ENCODE measurements at regions not wholly inside any gene's neighbourhood (a gene's known extent, or its start where the extent isn't known, plus 50 kb on each side); places are given as distances from the start of the nearest gene placed in this dataset.
"Not testable (repeated sequence)": the region's sequence is repeated elsewhere in the genome, so short reads cannot be mapped to it uniquely, and the experiment has no call there.

- Mint-ChIP-seq H3K4me1 (ENCODE audit: low read depth) (no peaks in the 10 kb centered on the region), H3K4me3 (no peak overlapping the region), H3K36me3 (ENCODE audit: low read depth) (no peaks in the 10 kb centered on the region), H3K27me3 (no peaks in the 10 kb centered on the region), H3K27ac (no peak overlapping the region), H3K9me3 (no peaks in the 10 kb centered on the region)
Measured at GRCh38 chr9:78989031-78989658, 582.6 kb upstream of the TLE4 start.

GRCh38 chr9:78994471-78994870 lies 577.3 kb upstream of the TLE4 start:
- Mint-ChIP-seq H3K4me3 (no peak overlapping the region), H3K4me1 (ENCODE audit: low read depth) (no peaks in the 10 kb centered on the region), H3K36me3 (ENCODE audit: low read depth) (no peaks in the 10 kb centered on the region)

DNA sequence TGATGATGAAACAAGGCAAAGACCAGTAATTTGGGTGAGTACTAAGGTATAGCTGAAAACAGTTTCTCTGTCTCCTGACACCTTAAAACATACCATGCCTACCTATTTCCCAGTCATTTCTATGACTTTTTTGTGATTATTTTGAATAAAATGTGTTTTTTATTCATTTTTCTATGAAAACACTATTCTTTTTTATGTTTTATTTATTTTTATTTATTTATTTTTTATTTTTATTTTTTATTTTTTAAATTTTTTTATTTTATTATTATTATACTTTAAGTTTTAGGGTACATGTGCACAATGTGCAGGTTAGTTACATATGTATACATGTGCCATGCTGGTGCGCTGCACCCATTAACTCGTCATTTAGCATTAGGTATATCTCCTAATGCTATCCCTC lies 576.8 kb upstream of the TLE4 start:
- not testable (repeated sequence) for H3K27me3 Mint-ChIP-seq; H3K9me3 Mint-ChIP-seq; H3K27ac Mint-ChIP-seq; H3K4me1 Mint-ChIP-seq (ENCODE audit: low read depth); H3K36me3 Mint-ChIP-seq (ENCODE audit: low read depth); H3K4me3 Mint-ChIP-seq

More at GRCh38 chr9:78994471-78994870, 577.3 kb upstream of the TLE4 start:
- no peaks in the 10 kb centered on the region for H3K9me3 Mint-ChIP-seq
- H3K27ac Mint-ChIP-seq = no peak overlapping the region
- H3K27me3 Mint-ChIP-seq = no peaks in the 10 kb centered on the region

- H3K27ac Mint-ChIP-seq = no peak overlapping the region
- no peaks in the 10 kb centered on the region for H3K27me3 Mint-ChIP-seq
- no peaks in the 10 kb centered on the region for H3K4me1 Mint-ChIP-seq (ENCODE audit: low read depth)
- H3K4me3 Mint-ChIP-seq = no peak overlapping the region
- no peaks in the 10 kb centered on the region for H3K9me3 Mint-ChIP-seq
- no peaks in the 10 kb centered on the region for H3K36me3 Mint-ChIP-seq (ENCODE audit: low read depth)
Measured at GRCh38 chr9:78997296-78997695, 574.5 kb upstream of the TLE4 start.

DNA sequence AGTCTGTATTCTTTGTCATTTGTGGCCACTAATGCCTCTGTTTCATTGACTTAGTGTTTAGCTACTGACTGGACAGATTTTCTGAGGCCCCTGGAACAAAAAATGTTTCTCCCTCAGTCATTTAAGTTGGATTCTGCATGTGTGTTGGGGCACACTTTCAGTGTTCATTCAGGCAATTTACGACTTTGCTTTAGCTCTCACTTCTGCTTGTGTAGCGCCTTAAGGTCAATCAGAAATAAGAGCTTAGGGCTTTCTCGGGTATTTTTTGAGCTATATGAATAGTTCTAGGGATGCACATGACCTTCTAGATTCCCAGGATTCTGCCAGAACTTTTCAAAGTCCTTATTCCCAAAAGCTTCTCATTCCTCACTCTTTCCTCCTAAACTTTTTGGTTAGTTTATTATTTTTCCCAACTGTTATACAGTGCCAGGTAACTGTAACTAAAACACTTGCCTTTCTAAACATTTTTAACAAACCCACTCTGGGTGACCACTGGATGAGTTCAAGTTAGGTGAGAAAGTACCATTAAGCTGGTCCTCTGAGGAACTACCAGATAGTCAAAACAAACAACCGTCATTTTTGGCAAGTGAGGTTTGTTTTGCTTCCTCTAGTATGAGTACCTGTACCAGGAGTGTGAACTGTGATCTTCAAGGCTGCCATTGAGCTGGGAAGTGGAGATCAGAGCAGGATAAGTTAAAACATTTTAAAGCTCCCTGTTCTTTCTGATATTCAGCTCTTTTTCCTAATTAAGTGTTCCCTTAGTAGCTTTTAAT lies 571.3 kb upstream of the TLE4 start:
- Mint-ChIP-seq H3K36me3 (ENCODE audit: low read depth) (no peaks in the 10 kb centered on the region), H3K4me1 (ENCODE audit: low read depth) (no peaks in the 10 kb centered on the region), H3K27me3 (peaks cover 3% of the 10 kb centered on the region), H3K4me3 (no peak overlapping the region), H3K27ac (no peak overlapping the region), H3K9me3 (no peaks in the 10 kb centered on the region)

DNA sequence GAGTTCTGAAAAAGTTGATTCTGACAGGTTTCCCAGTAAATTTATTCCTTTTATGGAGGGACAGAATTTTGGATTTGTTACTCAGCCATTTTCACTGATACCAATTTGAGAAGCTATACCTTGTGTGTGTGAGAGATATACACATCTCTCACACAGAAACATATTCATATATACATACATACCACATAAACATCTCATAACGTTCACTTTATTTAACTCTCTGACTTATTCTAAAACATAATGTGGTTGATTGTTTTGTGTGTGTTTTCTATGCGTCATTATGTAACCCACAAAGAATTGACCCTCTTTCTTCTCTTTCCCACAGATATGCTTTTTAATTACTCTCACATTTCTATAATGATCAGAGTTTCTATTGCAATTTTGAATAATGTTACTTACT lies 570.8 kb upstream of the TLE4 start:
- no peak overlapping the region for H3K27ac Mint-ChIP-seq
- peaks cover 3% of the 10 kb centered on the region for H3K27me3 Mint-ChIP-seq
- H3K4me1 Mint-ChIP-seq (ENCODE audit: low read depth) = no peaks in the 10 kb centered on the region
- H3K9me3 Mint-ChIP-seq = no peaks in the 10 kb centered on the region
- no peak overlapping the region for H3K4me3 Mint-ChIP-seq
- H3K36me3 Mint-ChIP-seq (ENCODE audit: low read depth) = no peaks in the 10 kb centered on the region

GRCh38 chr9:79003514-79003913 lies 568.3 kb upstream of the TLE4 start:
- no peak overlapping the region for H3K4me3 Mint-ChIP-seq
- no peak overlapping the region for H3K27ac Mint-ChIP-seq
- no peaks in the 10 kb centered on the region for H3K9me3 Mint-ChIP-seq
- H3K4me1 Mint-ChIP-seq (ENCODE audit: low read depth) = no peaks in the 10 kb centered on the region
- H3K27me3 Mint-ChIP-seq = peaks cover 3% of the 10 kb centered on the region
- H3K36me3 Mint-ChIP-seq (ENCODE audit: low read depth) = no peaks in the 10 kb centered on the region

GRCh38 chr9:79004032-79004431 lies 567.7 kb upstream of the TLE4 start:
- no peak overlapping the region for H3K27ac Mint-ChIP-seq
- peaks cover 3% of the 10 kb centered on the region for H3K27me3 Mint-ChIP-seq
- H3K9me3 Mint-ChIP-seq = no peaks in the 10 kb centered on the region
- H3K36me3 Mint-ChIP-seq (ENCODE audit: low read depth) = no peaks in the 10 kb centered on the region
- no peaks in the 10 kb centered on the region for H3K4me1 Mint-ChIP-seq (ENCODE audit: low read depth)
- H3K4me3 Mint-ChIP-seq = no peak overlapping the region

GRCh38 chr9:79006546-79006945 lies 565.2 kb upstream of the TLE4 start:
- Mint-ChIP-seq H3K27ac (no peak overlapping the region), H3K4me1 (ENCODE audit: low read depth) (no peaks in the 10 kb centered on the region), H3K27me3 (peaks cover 3% of the 10 kb centered on the region), H3K36me3 (ENCODE audit: low read depth) (no peaks in the 10 kb centered on the region), H3K4me3 (no peak overlapping the region), H3K9me3 (no peaks in the 10 kb centered on the region)

GRCh38 chr9:79007701-79008483 lies 563.9 kb upstream of the TLE4 start:
- Mint-ChIP-seq H3K27me3 (peaks cover 3% of the 10 kb centered on the region), H3K4me3 (no peak overlapping the region), H3K36me3 (ENCODE audit: low read depth) (no peaks in the 10 kb centered on the region), H3K4me1 (ENCODE audit: low read depth) (no peaks in the 10 kb centered on the region), H3K27ac (no peak overlapping the region), H3K9me3 (no peaks in the 10 kb centered on the region)

DNA sequence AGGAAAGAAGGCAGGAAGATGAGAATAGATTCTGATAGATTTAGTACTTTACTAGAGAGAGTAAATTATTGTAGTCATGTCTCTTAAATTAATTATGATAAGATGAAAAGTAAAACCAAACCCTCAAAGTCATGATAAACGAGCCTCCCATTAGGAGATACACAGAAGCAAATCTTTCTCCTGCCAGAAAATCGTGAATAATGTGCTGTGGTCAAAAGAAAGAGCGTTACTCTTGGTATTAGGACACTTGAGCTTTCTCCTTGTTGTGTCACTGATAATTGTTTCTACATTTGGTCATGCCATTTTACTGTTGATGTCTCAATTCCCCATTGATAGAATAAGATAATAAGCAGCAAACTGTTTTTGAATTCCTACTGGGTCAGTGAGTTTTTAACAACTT lies 562.8 kb upstream of the TLE4 start:
- Mint-ChIP-seq H3K27ac (no peak overlapping the region), H3K9me3 (no peaks in the 10 kb centered on the region), H3K27me3 (peaks cover under 1% of the 10 kb centered on the region), H3K4me1 (ENCODE audit: low read depth) (no peaks in the 10 kb centered on the region), H3K4me3 (no peak overlapping the region), H3K36me3 (ENCODE audit: low read depth) (no peaks in the 10 kb centered on the region)

GRCh38 chr9:79011461-79011860 lies 560.3 kb upstream of the TLE4 start:
- H3K9me3 Mint-ChIP-seq = no peaks in the 10 kb centered on the region
- no peaks in the 10 kb centered on the region for H3K27me3 Mint-ChIP-seq
- H3K4me3 Mint-ChIP-seq = no peak overlapping the region
- H3K36me3 Mint-ChIP-seq (ENCODE audit: low read depth) = no peaks in the 10 kb centered on the region
- H3K27ac Mint-ChIP-seq = no peak overlapping the region
- no peaks in the 10 kb centered on the region for H3K4me1 Mint-ChIP-seq (ENCODE audit: low read depth)

- Mint-ChIP-seq H3K9me3 (no peaks in the 10 kb centered on the region), H3K27ac (no peak overlapping the region), H3K36me3 (ENCODE audit: low read depth) (no peaks in the 10 kb centered on the region), H3K4me1 (ENCODE audit: low read depth) (no peaks in the 10 kb centered on the region), H3K27me3 (no peaks in the 10 kb centered on the region), H3K4me3 (no peak overlapping the region)
Measured at GRCh38 chr9:79012561-79012960, 559.2 kb upstream of the TLE4 start.

DNA sequence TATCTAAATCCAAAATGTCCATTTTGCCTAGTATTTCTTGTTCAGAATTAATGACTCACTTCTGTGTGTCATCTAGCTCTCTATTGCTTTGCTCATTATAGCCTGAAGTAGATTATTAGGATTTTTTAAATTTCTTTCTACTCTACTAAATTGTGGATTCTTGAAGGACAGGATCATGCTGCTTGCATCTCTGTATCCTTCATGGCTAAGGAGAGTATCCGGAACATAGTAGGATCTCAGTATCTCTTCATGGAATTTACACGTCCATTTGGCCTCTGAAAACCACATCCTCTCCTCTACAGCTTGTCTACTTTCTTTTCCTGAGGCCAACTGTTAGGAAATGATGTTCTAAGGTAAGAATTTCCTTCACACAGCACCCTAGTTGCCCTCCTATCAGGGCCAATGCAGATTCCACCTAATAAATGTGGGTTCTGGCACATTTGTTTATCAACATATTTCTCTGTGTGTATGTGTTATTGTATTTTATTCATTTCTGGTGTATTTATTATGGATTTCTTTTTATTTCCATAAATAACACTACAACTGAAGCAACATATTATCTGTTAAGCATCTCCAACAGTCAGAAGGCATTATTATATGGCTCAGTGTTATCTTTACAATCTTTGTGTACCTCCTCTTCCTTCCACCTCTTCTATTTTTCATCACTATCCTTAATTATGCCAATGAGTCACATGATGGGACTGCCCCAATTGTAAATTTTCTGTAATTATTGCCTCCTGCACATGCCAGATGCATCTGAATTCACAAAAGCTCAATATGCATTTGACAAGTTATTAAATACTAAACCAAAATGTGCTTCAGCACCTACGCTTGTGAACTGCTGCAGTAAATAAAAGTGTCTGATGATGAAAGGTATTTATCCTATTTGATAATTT lies 557.8 kb upstream of the TLE4 start:
- H3K9me3 Mint-ChIP-seq = no peaks in the 10 kb centered on the region
- H3K36me3 Mint-ChIP-seq (ENCODE audit: low read depth) = no peaks in the 10 kb centered on the region
- no peaks in the 10 kb centered on the region for H3K27me3 Mint-ChIP-seq
- H3K27ac Mint-ChIP-seq = no peak overlapping the region
- H3K4me3 Mint-ChIP-seq = no peak overlapping the region
- H3K4me1 Mint-ChIP-seq (ENCODE audit: low read depth) = no peaks in the 10 kb centered on the region

Data from stimulated activated naive CD8-positive, alpha-beta T cell treated with anti-CD3 and anti-CD28 coated beads, Interleukin-15, Interleukin-2, amounts not matched to agents 100 ng/mL and 50 ng/mL, for 24 hours (primary cell).